C1 segment of cervical spinal cord (tissue), 14 donors: ENCODE measurements at regions not wholly inside any gene's neighbourhood (a gene's known extent, or its start where the extent isn't known, plus 50 kb on each side); places are given as distances from the start of the nearest gene placed in this dataset.
A peak's percentile ranks its signal among the peaks of the same experiment; 100 is the strongest.

ENCODE experiments used
- DNase-seq, 14 donors: peaks; one replicate each; lab custom pipeline; 2025; lab: John Stamatoyannopoulos, UW

DNA sequence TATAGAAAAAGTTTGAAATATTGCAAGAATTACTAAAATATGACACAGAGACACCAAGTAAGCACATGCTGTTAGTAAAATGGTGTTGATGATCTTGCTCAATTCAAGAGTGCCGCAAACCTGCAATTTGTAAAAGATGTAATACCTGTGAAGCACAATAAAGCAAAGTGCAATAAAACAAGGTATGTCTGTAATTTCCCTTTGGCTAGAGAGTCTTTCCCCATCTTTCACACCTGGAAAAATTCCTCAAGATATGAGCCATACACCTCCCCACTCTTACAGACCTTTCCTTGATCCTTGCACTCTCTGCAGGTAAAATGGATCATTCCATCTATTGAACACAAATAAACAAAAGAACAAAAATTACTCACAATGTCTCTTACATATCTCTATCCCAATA is 597.8 kb downstream of the EFNA5 start:
- no peak for DNase-seq

DNA sequence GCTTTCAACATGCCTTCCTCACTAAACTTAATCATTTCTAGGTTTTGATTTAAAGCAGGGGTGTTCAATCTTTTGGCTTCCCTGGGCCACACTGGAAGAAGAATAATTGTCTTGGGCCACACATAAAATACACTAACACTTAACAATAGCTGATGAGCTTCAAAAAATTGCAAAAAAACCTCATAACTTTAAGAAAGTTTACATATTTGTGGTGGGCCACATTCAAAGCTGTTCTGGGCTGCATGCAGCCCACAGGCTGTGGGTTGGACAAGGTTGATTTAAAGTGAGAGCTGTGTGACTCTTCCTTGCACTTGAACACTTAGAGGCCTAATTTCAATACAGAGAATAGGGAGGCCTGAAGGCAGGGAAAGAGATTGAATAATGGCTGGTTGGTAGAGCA is 598.3 kb downstream of the EFNA5 start:
- no peak for DNase-seq

DNA sequence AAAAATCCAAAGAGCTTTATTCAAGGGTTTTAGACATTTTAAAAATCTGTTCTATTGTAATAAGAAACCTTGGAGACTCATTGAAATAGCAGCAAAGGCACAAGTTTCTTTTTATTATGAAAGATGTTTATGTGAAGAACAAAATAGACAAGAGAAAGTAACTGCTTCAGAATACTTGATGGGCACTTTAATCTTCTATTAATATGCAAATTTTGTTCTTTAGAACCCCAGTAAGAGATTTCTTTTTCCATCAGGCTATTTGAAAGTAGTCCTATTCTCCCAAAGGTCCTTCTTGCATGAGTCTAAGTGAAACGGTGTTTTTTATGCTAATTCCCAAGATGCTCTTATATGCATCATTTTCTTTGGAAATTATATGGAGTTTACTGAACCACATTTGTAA is 602.0 kb downstream of the EFNA5 start:
- no peak for DNase-seq

DNA sequence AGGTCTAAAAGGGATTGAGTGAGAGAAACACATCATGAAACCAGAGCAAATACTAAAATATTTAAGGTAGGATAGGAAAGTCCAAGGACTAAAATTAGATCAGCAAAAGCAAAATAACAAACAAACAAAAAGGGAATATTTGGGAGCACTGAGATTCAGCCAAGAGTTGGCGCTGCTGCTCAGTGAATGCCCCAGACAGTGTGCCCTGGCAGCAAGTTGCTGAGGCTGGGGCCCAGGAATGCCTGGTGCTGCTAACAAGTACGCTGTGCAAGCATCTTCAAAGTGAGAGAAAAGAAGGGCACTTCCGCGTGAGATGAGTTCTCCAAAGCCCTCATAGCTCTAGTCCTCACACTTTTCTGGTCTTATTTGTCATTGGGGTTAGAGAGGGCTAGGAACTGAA is 603.3 kb downstream of the EFNA5 start:
- DNase-seq = peak in 10 of 14 donors; percentile 5 to 31 (median 18)

DNA sequence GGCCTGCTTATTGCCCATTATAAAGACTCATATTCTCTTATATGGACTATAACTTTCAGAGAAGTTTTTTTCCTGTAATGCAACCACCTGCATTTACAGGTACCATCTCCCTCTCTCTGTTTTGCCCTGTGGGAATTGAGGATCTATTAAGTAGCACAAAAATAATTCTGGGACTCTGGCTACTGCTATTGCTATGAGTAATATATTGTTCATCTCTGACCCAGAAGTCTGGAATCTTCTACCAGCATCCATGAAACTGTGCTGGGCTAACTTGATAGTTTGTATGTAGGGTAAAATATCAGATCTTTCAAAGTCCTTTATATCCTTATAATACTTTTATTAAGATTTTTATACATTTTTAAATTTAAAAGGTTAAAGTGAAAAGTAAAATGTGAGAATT is 607.2 kb downstream of the EFNA5 start:
- no peak for DNase-seq

DNA sequence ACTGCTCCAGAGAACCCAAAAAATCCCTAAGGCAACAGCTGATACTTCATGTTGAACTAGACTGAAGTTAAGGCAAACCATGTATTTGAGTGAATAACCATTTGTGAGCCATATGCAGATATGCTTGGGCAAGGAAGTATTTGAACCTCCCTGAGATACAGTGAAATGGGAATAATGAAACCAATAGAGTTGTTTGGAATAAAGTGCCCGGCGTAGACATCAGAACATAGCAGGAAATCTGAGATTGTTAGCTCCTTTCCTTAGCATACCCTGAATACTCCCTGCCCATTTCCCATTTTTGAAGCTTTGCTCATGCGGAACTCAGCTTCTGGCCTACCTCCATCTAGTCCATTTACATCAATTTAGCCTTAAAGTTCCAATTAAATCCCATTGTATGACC is 611.9 kb downstream of the EFNA5 start:
- no peak for DNase-seq

DNA sequence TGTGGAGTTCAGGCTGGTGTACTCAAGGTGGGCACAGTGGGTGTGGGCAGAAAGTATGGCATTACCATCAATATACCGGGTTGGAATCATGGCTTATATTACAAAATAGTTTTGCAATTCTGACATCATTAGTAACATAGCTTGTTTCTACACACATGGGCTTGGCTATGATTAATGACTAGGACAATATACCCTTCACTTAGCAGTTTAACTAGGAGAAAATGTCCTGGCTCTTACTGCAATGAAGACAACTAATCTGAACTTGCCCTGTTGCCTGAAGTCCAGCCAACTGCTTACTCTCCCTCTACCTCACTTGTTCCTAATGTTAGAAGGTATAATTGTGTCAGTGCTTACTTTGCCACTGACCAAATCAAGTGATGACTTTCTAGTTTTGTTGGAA is 612.5 kb downstream of the EFNA5 start:
- no peak for DNase-seq

DNA sequence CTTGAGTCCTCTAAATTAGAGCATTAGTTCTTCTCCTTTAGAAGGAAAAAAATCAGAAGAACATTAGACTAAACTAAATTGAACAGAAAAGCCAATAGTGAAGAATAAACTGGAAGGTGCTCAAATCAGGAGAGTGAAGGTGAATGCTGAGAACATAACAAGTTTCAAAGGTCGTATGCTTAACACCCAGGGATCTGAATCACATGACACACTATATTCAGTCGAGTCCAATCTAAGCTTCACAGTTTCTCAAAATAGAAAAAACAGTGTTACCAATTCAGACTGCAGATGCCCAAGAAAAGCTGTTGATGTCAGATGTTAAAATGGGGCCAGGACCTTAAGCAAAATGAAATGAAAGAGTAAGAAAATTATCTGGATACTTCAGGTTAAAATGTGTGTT is 614.5 kb downstream of the EFNA5 start:
- no peak for DNase-seq

DNA sequence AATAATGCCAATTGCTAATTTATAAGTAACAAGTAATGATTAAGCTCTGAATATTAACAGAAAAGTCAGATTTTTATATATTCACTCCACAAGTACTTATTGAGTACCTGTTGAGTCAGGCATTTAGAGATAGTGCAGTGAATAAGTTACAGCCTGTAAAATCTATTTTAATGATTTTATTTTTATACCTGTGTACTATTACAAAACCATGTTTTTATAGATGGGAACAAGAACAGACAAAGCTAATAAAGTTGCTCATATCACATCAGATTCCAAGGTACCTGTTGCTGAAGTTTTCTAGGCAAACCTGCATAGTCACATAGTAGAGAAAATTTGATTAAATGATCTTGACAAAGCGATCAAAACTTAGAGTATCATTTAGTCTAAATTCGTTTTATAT is 623.7 kb downstream of the EFNA5 start:
- no peak for DNase-seq

DNA sequence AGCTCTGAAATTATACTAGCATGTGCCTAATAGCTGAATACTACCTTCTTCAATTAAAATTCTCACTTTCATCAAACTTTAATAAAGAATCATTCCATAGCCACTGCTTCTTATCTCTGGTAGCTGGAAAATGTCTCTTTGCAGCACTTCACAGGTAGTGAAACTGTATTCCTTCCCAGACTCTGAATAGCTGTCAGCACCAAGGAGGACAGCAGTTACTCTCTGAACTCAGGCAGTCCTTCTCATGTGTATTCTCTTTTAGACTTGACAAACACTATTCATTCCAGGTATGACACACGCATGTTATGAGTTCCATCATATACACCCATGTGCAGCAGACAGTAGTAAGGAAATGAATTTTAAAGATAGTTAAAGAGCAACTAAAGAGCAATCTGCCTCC is 627.1 kb downstream of the EFNA5 start:
- DNase-seq = no peak

DNA sequence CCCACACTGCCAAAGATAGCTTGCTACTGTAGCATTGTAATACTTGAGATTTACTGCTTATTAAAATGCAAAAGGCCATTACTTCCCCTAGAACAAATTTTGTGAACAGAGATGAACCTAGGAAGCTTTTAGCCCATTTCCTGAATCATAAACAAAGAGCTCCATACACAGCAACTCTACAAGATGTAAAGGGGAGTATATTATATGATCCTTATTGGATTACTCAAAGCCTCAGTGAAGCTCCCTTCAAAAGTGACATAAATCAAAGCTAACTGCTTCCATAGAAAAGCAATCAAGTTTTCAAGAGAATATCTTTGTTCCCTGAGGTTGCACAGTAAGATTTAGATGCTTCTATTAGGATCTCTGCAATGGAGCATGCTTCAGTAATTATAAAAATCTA is 629.8 kb downstream of the EFNA5 start:
- DNase-seq = no peak

DNA sequence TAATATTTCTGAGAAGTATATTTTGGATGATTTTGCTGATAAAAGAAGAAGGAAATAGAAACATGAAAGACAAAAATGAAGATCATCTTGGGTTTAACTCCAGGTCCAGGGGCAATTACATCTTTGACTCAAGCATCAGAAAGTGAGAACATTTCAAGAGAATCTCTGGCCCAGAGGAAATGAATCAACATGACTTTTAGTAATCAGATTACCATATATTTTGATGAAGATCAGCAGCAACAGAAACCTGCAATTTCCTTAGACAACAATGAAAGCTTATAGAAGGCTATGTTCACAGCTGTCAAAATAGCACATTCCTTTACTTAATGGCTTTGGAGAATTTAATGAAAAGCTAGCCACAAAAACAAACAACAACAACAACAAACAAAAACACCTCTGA is 638.1 kb downstream of the EFNA5 start:
- DNase-seq = no peak

DNA sequence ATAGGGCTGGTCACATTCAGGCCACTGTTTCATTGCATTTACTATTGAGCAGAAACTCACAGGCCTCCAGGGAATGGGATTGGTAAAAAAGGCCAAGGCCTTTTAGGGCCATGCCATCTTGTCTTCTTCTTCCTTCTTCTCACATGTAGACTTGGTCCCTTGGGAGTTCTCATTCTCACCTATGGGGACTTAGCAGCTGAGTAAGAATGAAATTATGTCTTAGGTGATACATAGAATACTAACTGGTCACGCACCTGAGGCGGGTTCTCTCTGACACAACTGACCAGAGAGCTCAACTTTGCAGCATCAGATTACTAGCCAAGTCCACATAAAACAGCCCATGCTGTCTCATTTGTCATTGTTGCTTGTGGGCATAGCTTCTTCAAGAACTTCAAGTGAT is 641.8 kb downstream of the EFNA5 start:
- no peak for DNase-seq

DNA sequence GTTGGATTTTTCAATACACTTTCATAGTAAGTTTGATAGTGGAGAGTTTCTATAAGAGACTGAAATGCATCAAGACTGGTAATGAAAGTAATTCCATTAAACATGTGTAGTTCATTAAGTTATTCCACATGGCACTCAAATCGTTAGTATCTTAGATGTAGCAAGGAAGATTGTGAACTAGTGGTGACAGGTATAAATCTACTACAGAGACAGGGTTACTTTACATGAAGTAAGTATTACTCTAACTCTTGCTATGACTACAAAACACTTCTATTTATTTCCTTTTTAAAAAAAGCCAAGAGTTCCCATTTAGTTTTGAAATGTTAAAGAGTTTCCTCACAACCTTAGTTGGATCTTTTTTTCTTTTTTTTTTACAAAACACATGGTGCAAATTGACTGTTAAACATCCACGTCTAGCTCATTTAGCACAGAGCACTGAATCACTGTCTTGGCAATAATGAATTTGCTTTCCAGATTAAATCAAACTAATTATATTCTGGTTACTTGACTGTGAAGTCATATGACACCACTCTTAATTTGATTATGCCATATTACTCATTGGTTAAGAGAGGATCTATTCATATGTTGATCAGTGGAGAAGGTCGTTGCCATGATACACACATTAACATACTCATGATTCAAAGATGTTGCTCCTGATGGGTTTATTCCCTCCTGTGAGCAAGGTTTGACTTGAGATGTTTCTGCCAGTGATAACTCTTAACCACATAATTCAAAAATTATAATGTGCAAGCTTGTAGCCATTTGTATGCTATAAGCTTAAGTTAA is 644.8 kb downstream of the EFNA5 start:
- DNase-seq = no peak

DNA sequence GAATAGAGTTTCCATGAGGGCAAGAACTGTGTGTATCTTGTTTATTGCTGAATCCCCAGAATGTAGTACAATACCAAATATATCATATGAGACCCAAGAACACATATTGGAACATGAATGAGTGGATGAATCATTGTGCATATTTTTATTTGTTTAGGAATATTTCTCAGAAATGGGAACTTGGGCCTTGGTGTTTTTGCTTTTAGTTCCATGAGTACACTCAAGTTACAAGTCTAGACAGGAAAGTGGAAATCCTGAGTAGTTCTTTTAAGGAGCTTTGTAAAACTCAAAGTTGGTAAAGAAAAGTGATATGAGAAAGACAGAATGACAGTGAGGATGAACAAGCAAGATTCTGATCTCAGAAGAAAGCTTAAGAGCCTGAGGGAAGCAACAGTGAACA is 647.0 kb downstream of the EFNA5 start:
- no peak for DNase-seq

DNA sequence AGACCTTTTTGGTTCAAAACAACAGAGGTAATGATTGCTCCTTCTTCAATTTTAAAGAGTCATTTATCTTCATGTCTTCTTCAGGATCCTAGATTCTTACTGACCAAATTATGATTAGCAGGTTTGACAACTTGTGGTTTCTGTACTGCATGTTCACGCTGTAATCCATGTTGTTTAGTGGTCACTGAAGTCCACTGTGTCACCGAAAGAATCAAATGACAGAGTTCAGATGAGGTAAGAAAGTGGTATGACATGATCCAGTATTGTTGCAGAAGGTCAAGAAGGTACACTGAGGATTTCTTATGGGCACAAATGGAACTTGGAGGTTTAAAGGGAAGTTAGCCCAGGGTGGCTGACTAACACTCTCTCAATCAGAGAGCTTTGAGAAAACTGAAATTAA is 649.2 kb downstream of the EFNA5 start:
- DNase-seq = no peak

DNA sequence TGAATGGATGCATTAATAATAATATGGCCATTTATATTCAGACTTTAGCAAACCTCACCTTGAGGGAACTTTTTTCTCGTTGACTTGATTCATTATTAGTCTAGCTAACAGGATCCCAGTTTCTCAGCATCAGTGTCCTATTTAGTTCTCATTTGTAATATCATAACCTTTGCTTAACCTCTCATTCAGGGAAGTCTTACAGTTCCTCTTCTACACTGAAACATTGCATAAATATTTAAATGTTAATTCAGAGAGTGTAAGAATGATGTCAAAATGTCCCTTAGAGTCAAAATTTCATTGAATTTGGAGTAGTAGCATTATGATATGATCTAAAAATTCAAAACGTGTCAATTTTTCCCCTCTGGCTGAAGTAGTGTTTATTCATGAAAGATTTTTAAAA is 650.1 kb downstream of the EFNA5 start:
- no peak for DNase-seq

DNA sequence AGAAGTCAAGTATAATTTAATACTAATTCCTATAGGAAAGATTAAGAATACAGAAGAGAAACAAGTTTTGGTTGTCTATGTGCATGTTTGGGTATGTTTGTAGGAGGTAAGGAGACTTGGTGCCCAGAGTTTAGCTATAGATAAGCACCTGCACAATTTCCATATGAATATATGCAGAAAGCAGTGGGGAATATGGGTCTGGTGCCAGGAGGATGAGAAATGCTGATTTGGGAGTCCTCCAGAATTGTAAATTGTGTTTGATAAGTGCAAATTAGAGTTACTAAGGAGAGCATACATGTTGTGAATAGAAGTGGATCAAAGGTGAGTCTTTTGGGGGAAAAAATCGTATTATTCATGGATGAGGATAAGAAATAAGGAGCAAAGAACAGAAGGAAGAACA is 653.1 kb downstream of the EFNA5 start:
- no peak for DNase-seq

DNA sequence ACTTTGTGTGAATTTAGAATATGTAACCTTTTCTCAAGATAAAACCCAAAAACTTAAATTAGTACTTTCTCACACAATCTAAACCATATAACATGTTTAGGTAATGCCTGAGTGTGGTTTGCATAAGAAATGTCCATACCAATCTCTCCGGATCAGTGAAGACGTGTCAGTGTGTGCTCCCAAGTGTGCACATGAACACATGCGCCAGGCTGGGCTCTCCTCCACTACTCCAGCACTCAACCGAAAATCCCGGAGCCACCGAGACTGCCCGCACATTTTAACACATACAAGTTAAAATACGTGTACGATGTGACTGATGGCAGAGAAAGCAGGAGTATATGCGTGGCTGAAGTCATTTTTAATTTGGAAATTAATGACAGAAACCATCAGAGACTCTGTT is 658.4 kb downstream of the EFNA5 start:
- no peak for DNase-seq

DNA sequence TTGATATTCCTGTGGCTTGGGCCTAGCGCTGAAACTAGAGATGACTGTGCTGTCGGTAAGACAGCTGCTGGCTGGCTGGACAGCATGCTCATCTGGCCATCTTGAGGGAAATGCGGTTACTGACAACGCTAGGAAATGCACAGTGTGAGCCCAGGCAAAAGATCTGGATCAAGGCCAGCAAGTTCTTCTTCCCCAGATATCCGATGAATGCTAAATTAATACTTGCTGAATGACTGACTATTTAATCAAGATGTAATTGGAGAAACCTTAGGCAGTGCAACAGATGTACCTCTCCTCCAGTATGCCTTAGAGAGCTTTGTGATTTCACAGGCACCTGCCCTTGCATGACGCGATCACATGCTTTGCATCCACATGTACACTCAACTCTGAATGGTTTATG is 659.1 kb downstream of the EFNA5 start:
- no peak for DNase-seq

DNA sequence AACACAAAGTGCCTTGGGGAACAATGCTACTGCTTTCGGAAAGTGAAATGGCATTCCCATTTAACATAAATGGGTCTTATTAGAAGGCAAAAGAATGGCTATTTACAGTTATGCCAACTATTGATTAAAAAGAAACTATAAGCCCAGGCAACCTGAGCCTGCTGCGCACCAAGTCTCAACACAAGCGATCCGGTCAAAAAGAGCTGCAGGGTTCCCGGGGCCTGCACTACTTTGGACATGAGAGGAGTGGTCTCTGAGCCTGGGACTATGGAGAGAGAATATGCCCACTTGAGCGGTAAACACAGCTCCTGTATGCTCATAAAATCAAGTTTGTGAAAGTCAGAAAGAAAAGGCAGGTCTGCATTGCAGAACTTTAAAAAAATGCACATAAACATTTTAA is 660.7 kb downstream of the EFNA5 start:
- DNase-seq = no peak

DNA sequence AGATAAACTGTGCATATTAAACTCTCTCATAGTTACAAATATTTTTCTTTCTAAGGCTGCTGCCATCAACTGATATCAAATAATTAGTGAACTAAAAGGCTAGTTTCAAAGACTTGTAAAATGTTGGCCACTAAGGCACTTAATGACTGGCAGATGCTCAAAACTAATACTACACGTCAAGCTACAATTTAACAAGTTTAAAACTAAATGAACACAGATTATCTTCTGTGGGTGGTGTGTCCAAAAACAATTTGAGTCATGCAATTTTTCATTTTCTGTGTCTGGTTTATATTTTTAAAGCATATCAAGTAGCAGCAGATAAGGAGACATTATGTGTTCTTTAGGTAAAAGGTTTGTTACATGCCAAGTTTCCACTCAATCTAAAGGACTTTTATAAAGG is 665.1 kb downstream of the EFNA5 start:
- no peak for DNase-seq

DNA sequence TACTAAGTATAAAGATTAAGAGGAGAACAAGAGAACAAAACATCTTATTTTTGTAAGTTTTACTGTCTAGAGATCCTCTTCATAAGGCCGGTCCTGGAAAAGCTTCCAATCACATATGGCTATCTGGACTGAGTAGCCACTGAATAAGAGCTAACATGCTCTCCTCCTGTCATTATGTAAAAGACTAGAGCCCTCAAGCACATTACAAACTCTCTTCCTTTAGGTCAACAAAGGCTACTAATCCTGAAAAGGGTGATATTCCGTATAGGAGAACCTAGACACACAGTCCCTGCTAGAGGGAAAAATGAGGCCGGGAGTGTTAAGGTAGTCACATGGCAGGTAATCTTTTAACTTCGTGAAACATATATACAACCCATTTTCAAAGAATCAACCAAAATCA is 665.6 kb downstream of the EFNA5 start:
- DNase-seq = no peak

DNA sequence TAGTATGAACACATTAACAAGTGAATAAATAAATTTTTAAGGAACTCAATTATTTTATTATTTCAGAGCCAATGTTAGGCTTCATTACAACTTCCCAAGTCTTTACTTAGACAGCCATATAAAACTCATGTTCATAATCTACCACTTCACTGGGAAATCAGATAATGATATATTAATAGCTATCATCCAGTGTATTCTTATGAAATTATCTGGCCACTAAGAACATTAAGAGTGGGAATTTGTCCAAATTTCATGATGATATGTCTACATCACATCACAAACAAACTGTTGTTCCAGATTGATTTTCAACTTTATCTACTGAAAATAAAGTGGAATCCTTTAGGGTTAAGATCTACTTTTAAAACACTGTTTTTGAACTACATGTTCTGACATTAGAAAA is 668.6 kb downstream of the EFNA5 start:
- no peak for DNase-seq
